ENCODE measurements at regions not wholly inside any gene's neighbourhood (a gene's known extent, or its start where the extent isn't known, plus 50 kb on each side); places are given as distances from the start of the nearest gene placed in this dataset.

DNA sequence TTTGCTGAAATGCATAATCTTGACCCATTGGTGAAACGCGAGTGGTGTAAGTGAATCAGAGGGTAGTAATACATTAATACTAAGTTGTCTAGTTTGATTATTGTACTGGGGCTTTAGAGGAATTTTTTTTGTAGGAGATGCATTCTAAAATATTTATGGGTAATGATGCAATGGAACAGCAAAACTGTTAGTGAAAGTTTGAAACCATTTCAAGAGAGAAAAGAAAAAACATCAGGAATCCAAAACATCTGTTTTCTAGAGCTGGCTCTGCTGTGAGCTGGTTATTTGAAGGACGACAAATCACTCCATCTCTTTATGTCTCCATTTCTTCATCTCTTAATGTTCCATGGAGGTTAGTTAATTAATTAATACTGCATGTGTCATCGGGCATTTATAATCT is 351.9 kb upstream of the FAT1 start (continued):
- TF ChIP-seq HIC1 (tag by site-specific recombination; IDR thresholded peaks at IDR 0.05), result no peak
- TF ChIP-seq KLF9 (tag by site-specific recombination; IDR thresholded peaks at IDR 0.05; ENCODE audit: low read depth), result no peak
- TF ChIP-seq, protein P1, sequence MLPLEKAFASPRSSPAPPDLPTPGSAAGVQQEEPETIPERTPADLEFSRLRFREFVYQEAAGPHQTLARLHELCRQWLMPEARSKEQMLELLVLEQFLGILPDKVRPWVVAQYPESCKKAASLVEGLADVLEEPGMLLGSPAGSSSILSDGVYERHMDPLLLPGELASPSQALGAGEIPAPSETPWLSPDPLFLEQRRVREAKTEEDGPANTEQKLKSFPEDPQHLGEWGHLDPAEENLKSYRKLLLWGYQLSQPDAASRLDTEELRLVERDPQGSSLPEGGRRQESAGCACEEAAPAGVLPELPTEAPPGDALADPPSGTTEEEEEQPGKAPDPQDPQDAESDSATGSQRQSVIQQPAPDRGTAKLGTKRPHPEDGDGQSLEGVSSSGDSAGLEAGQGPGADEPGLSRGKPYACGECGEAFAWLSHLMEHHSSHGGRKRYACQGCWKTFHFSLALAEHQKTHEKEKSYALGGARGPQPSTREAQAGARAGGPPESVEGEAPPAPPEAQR (tag by site-specific recombination; IDR thresholded peaks at IDR 0.05), result no peak
- no peak for TF ChIP-seq KLF16 (tag by site-specific recombination; IDR thresholded peaks at IDR 0.05)
- TF ChIP-seq, protein P2, sequence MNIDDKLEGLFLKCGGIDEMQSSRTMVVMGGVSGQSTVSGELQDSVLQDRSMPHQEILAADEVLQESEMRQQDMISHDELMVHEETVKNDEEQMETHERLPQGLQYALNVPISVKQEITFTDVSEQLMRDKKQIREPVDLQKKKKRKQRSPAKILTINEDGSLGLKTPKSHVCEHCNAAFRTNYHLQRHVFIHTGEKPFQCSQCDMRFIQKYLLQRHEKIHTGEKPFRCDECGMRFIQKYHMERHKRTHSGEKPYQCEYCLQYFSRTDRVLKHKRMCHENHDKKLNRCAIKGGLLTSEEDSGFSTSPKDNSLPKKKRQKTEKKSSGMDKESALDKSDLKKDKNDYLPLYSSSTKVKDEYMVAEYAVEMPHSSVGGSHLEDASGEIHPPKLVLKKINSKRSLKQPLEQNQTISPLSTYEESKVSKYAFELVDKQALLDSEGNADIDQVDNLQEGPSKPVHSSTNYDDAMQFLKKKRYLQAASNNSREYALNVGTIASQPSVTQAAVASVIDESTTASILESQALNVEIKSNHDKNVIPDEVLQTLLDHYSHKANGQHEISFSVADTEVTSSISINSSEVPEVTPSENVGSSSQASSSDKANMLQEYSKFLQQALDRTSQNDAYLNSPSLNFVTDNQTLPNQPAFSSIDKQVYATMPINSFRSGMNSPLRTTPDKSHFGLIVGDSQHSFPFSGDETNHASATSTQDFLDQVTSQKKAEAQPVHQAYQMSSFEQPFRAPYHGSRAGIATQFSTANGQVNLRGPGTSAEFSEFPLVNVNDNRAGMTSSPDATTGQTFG (tag by site-specific recombination; IDR thresholded peaks at IDR 0.05; ENCODE audit: borderline replicate concordance), result no peak
- no peak for TF ChIP-seq ZNF169 (tag by site-specific recombination; IDR thresholded peaks at IDR 0.05)
- TF ChIP-seq SP3 (tag by site-specific recombination; IDR thresholded peaks at IDR 0.05), result no peak
- TF ChIP-seq HOXD13 (CRISPR knock-in tag; IDR thresholded peaks at IDR 0.05; ENCODE audit: borderline replicate concordance), result no peak

- ChIA-PET POLR2A (no interaction called here), CTCF (no interaction called here)
- Histone ChIP-seq H3K9me3 (ENCODE audit: control insufficient read depth, insufficient read depth, low read depth, low read length) (no peaks in the 10 kb centered on the region), H3K4me1 (ENCODE audit: control insufficient read depth, insufficient read depth, low read length) (no peaks in the 10 kb centered on the region), H3K4me3 (ENCODE audit: low read depth, low read length) (no peak overlapping the region), H3K27ac (ENCODE audit: extremely low read depth, low read depth, low read length) (no peak overlapping the region), H3K36me3 (ENCODE audit: control insufficient read depth in 2 of 2, insufficient read depth in 1 of 2, low read length in 2 of 2) (no peaks in the 10 kb centered on the region)
- no peak for TF ChIP-seq ZNF830 (tag by site-specific recombination; IDR thresholded peaks at IDR 0.05; ENCODE audit: low read depth)
These were observed 354.2 kb upstream of the FAT1 start for GRCh38 chr4:187077744-187078401.

GRCh38 chr4:187084701-187085100 is 361.0 kb upstream of the FAT1 start:
- Histone ChIP-seq H3K4me3 (ENCODE audit: low read depth, low read length) (no peak overlapping the region), H3K9me3 (ENCODE audit: control insufficient read depth, insufficient read depth, low read depth, low read length) (no peaks in the 10 kb centered on the region), H3K4me1 (ENCODE audit: control insufficient read depth, insufficient read depth, low read length) (no peaks in the 10 kb centered on the region), H3K27ac (ENCODE audit: extremely low read depth, low read depth, low read length) (no peak overlapping the region), H3K36me3 (ENCODE audit: control insufficient read depth in 2 of 2, insufficient read depth in 1 of 2, low read length in 2 of 2) (no peaks in the 10 kb centered on the region)
- ChIA-PET POLR2A (no interaction called here), CTCF (no interaction called here)
- TF ChIP-seq ZNF174 (tag by site-specific recombination; IDR thresholded peaks at IDR 0.05) (no peak), ZNF777 (tag by site-specific recombination; IDR thresholded peaks at IDR 0.05; ENCODE audit: borderline replicate concordance) (no peak), ZNF654 (tag by site-specific recombination; IDR thresholded peaks at IDR 0.05; ENCODE audit: low read depth) (no peak), ZNF391 (tag by site-specific recombination; IDR thresholded peaks at IDR 0.05; ENCODE audit: borderline replicate concordance, low read depth) (no peak), HOXC10 (CRISPR knock-in tag; IDR thresholded peaks at IDR 0.05) (no peak), ZFP37 (tag by site-specific recombination; IDR thresholded peaks at IDR 0.05) (no peak), IKZF3 (tag by site-specific recombination; IDR thresholded peaks at IDR 0.05) (no peak), ZNF514 (tag by site-specific recombination; IDR thresholded peaks at IDR 0.05) (no peak), MYNN (tag by site-specific recombination; IDR thresholded peaks at IDR 0.05; ENCODE audit: borderline replicate concordance) (no peak), ZNF664 (tag by site-specific recombination; IDR thresholded peaks at IDR 0.05) (no peak), ZNF114 (tag by site-specific recombination; IDR thresholded peaks at IDR 0.05) (no peak), GLIS1 (tag by site-specific recombination; IDR thresholded peaks at IDR 0.05) (no peak)

Data from HEK293 (cell line).